GM12878 (cell line): ENCODE measurements at regions not wholly inside any gene's neighbourhood (a gene's known extent, or its start where the extent isn't known, plus 50 kb on each side); places are given as distances from the start of the nearest gene placed in this dataset.

ENCODE experiments used
- ATAC-seq: fragments of 200-7000 bp; cut with Tn5 transposase; 3 replicates; pipeline ENCODE4 v1.9.1; 2020; ENCODE audit warnings: mild to moderate bottlenecking, moderate library complexity
- BruUV-seq: library from RNA; stranded (reverse); fragments of 400-500 nt; replicated peaks from 2 replicates; lab custom pipeline; 2021; lab: Mats Ljungman, UMichigan
- CTCF ChIA-PET: fragments of 300-600 bp; sonication (Branson Sonifier 250); formaldehyde crosslinking; extraction: SDS; loops from one replicate; lab custom pipeline; 2021; ENCODE audit warnings: inconsistent platforms; lab: Yijun Ruan, JAX
- POLR2A ChIA-PET: fragments of 350-600 bp; formaldehyde crosslinking; extraction: SDS; loops from one replicate; lab custom pipeline; 2021; ENCODE audit warnings: inconsistent platforms; lab: Charles Lee
- RAD21 ChIA-PET: fragments of 300-600 bp; sonication (Branson Sonifier 250); formaldehyde crosslinking; loops from one replicate; lab custom pipeline; 2023; ENCODE audit warnings: antibody characterized with exemption; ENCODE audit not compliant: unreplicated experiment; lab: Charles Lee
- SMC1A ChIA-PET: fragments of 300-600 bp; sonication (Branson Sonifier 250); formaldehyde crosslinking; loops from one replicate; lab custom pipeline; 2023; ENCODE audit not compliant: unreplicated experiment, uncharacterized antibody; lab: Charles Lee
- DNase-seq: peaks from one replicate; pipeline ENCODE4 v3.0.0-alpha.2; 2011; ENCODE audit warnings: low read depth, low spot score
- FAIRE-seq: peaks from 3 replicates; lab custom pipeline; 2011; peaks lifted over from hg19 to GRCh38; lab: Jason Lieb, UNC
- H2AFZ ChIP-seq: 2 replicates; pipeline ENCODE4 v1.6.0; 2011; ENCODE audit warnings: low read depth, low read length, control low read depth; ENCODE audit not compliant: control insufficient read depth
- H3K27ac ChIP-seq: 2 replicates; pipeline ENCODE4 v1.5.1; 2011; ENCODE audit warnings: control low read depth; ENCODE audit not compliant: control insufficient read depth, insufficient read depth
- H3K27me3 ChIP-seq, 2 experiments: replicated peaks in 1 of 2; 2 replicates each; pipeline versions ENCODE4 v1.6.0 to v1.6.1; 2011; ENCODE audit warnings: low read length in 1 of 2; ENCODE audit not compliant: control insufficient read depth in 2 of 2, insufficient read depth in 2 of 2
- H3K36me3 ChIP-seq, 2 experiments: 2 replicates each; pipeline ENCODE4 v1.5.1; 2011; ENCODE audit warnings: low read length in 1 of 2; ENCODE audit not compliant: control insufficient read depth in 2 of 2, insufficient read depth in 2 of 2
- H3K4me1 ChIP-seq: 2 replicates; pipeline ENCODE4 v1.6.1; 2011; ENCODE audit warnings: mild to moderate bottlenecking, low read length, moderate library complexity, mixed read lengths; ENCODE audit not compliant: control insufficient read depth, insufficient read depth
- H3K4me2 ChIP-seq: 2 replicates; pipeline ENCODE4 v1.6.0; 2011; ENCODE audit warnings: control low read depth; ENCODE audit not compliant: control insufficient read depth, insufficient read depth
- H3K4me3 ChIP-seq: fragments of 200-600 bp; sonication (generic); 2 replicates; pipeline ENCODE4 v1.5.1; 2016
- H3K79me2 ChIP-seq: 2 replicates; pipeline ENCODE4 v1.6.0; 2011; ENCODE audit warnings: low read length; ENCODE audit not compliant: control insufficient read depth, insufficient read depth
- H3K9ac ChIP-seq: 2 replicates; pipeline ENCODE4 v1.8.0; 2011; ENCODE audit warnings: low read length, control low read depth, mixed read lengths; ENCODE audit not compliant: control insufficient read depth, insufficient read depth
- H3K9me3 ChIP-seq: replicated peaks from 3 replicates; pipeline ENCODE4 v1.5.1; 2011; ENCODE audit warnings: mild to moderate bottlenecking, low read length; ENCODE audit not compliant: control insufficient read depth, insufficient read depth
- H4K20me1 ChIP-seq: 2 replicates; pipeline ENCODE4 v1.6.0; 2011; ENCODE audit not compliant: control insufficient read depth, insufficient read depth
- NRF1 ChIP-seq: conservative IDR thresholded peaks from 2 replicates; pipeline ENCODE4 v1.6.1; 2011; ENCODE audit warnings: mild to moderate bottlenecking, low read depth, low read length, improper control_type of control experiment
- PRDM15 ChIP-seq: fragments of 450-650 bp; formaldehyde crosslinking; IDR thresholded peaks from 2 replicates; pipeline ENCODE4 v1.4.0; 2020; ENCODE audit warnings: mild to moderate bottlenecking, moderate library complexity
- SMARCA5 ChIP-seq: fragments of 450-650 bp; IDR thresholded peaks from 2 replicates; pipeline ENCODE4 v1.6.1; 2017; ENCODE audit warnings: mild to moderate bottlenecking
- TCF3 ChIP-seq: IDR thresholded peaks from 2 replicates; pipeline ENCODE4 v1.6.1; 2012; ENCODE audit warnings: low read depth, mild to moderate bottlenecking, low read length, borderline replicate concordance; ENCODE audit not compliant: insufficient read depth
- WGBS: methylation state at CpG from one replicate; pipeline ENCODE4 v1.1.6; 2016; ENCODE audit warnings: low lambda C conversion rate; ENCODE audit not compliant: insufficient replicate concordance, insufficient coverage; ENCODE audit errors: missing lambda C conversion rate; 5-methylcytosine and 5-hydroxymethylcytosine counted together
- in situ Hi-C: fragments of 300-500 bp; cut with MboI; formaldehyde crosslinking; loops from 9 replicates; pipeline ENCODE4 v1.14.3; 2018; ENCODE audit warnings: mixed read lengths
- intact Hi-C: fragments of 100-400 bp; cut with micrococcal nuclease; formaldehyde crosslinking; loops from one replicate; pipeline ENCODE4 v1.14.2; 2022; ENCODE audit not compliant: unreplicated experiment

GRCh38 chr9:105038051-105038450 is 110.1 kb upstream of the ABCA1 start:
- in situ Hi-C loops (no loop called here), intact Hi-C loops (no loop called here)
- Histone ChIP-seq H3K4me2 (no peak overlapping the region), H3K9me3 (no peaks in the 10 kb centered on the region), H3K9ac (no peak overlapping the region), H3K4me1 (no peaks in the 10 kb centered on the region), H2AFZ (no peak overlapping the region), H3K27me3 (no peaks in the 10 kb centered on the region; a peak in 2 of 4 replicates), H3K27ac (no peak overlapping the region), H3K4me3 (no peak overlapping the region), H3K36me3 (no peaks in the 10 kb centered on the region), H3K79me2 (no peaks in the 10 kb centered on the region), H4K20me1 (no peaks in the 10 kb centered on the region)
- ChIA-PET SMC1A (interaction anchor here (0.6 kb wide), 1 partner anchor 738 kb away, joined by 3 read pairs; no protein-coding TSS in a partner anchor), CTCF (interaction anchor here (1.0 kb wide), 1 partner anchor 83 kb away, joined by 4 read pairs; no protein-coding TSS in a partner anchor), POLR2A (no interaction called here), RAD21 (interaction anchor here (0.9 kb wide), 1 partner anchor 39 kb away, joined by 3 read pairs; no protein-coding TSS in a partner anchor)
- no peak for FAIRE-seq
- DNase-seq: no peak
- 14% methylated on average over 3 of the region's 3 CpGs for WGBS
- BruUV-seq: no TSS peak
- TF ChIP-seq PRDM15 (no peak), SMARCA5 (no peak), NRF1 (no peak), TCF3 (no peak)
- no peak for ATAC-seq
